K562 (cell line): ENCODE measurements at regions not wholly inside any gene's neighbourhood (a gene's known extent, or its start where the extent isn't known, plus 50 kb on each side); places are given as distances from the start of the nearest gene placed in this dataset.

Source experiments
- ATAC-seq: fragments of 200-7000 bp; cut with Tn5 transposase; 3 replicates; pipeline ENCODE4 v1.9.1; 2020; ENCODE audit warnings: moderate library complexity
- BruUV-seq: library from RNA; stranded (reverse); fragments of 400-500 nt; replicated peaks from 2 replicates; lab custom pipeline; 2021; lab: Mats Ljungman, UMichigan
- CTCF ChIA-PET: fragments of 300-600 bp; formaldehyde crosslinking; extraction: SDS; loops from one replicate; lab custom pipeline; 2021; ENCODE audit warnings: low intra/inter-chr PET ratio; lab: Yijun Ruan, JAX
- POLR2A ChIA-PET: fragments of 300-600, 350-650 bp; sonication (Branson Sonifier 250); formaldehyde crosslinking; extraction: SDS; loops from one replicate; lab custom pipeline; 2021; ENCODE audit warnings: antibody characterized with exemption, inconsistent platforms; lab: Yijun Ruan, JAX
- DNase-seq, 4 experiments: peaks; one replicate each; pipeline versions ENCODE4 v3.0.0 to v3.0.0-alpha.2; 2011 to 2018; ENCODE audit warnings: low spot score in 3 of 4, mixed read lengths in 3 of 4; ENCODE audit errors: extremely low read depth in 1 of 4
- FAIRE-seq: peaks from 2 replicates; lab custom pipeline; 2011; peaks lifted over from hg19 to GRCh38; lab: Jason Lieb, UNC
- H2AFZ ChIP-seq: 2 replicates; pipeline ENCODE4 v1.6.0; 2011; ENCODE audit warnings: low read depth, low read length, control low read depth, inconsistent platforms
- H3K27ac ChIP-seq: fragments of 200-600 bp; 3 replicates; pipeline ENCODE4 v1.8.0; 2011; ENCODE audit warnings: low read depth, mild to moderate bottlenecking, control low read depth, inconsistent platforms, low read length, moderate library complexity, mixed read lengths; ENCODE audit errors: extremely low read depth
- H3K27me3 ChIP-seq, 2 experiments: fragments of 300-600 bp in 1 of 2; 2 replicates in 1 of 2; 3 replicates in 1 of 2; pipeline versions ENCODE4 v1.6.0 to v1.8.0; 2011; ENCODE audit warnings: inconsistent platforms in 2 of 2, low read length in 2 of 2, mild to moderate bottlenecking in 1 of 2, mixed read lengths in 1 of 2, moderate library complexity in 1 of 2; ENCODE audit not compliant: control insufficient read depth in 2 of 2, insufficient read depth in 2 of 2
- H3K36me3 ChIP-seq: fragments of 300-600 bp; 3 replicates; pipeline ENCODE4 v1.8.0; 2011; ENCODE audit warnings: mild to moderate bottlenecking, low read length, inconsistent platforms; ENCODE audit not compliant: control insufficient read depth, insufficient read depth
- H3K4me1 ChIP-seq, 2 experiments: fragments of 200-600 bp in 1 of 2; replicated peaks in 1 of 2; 2 replicates in 1 of 2; 3 replicates in 1 of 2; pipeline versions ENCODE4 v1.5.1 to v1.8.0; 2011; ENCODE audit warnings: inconsistent platforms in 2 of 2, low read length in 2 of 2, mild to moderate bottlenecking in 1 of 2, mixed read lengths in 1 of 2, moderate library complexity in 1 of 2; ENCODE audit not compliant: control insufficient read depth in 2 of 2, insufficient read depth in 2 of 2
- H3K4me2 ChIP-seq: 2 replicates; pipeline ENCODE4 v1.6.1; 2011; ENCODE audit warnings: low read length, control low read depth, inconsistent platforms, mixed read lengths; ENCODE audit not compliant: insufficient read depth
- H3K4me3 ChIP-seq: fragments of 200-600 bp; sonication (generic), shearing (Covaris generic); 2 replicates; pipeline ENCODE4 v1.5.1; 2016; ENCODE audit warnings: control low read depth, inconsistent platforms
- H3K79me2 ChIP-seq: fragments of 200-600 bp; 3 replicates; pipeline ENCODE4 v1.8.0; 2011; ENCODE audit warnings: low read length, inconsistent platforms; ENCODE audit not compliant: control insufficient read depth, insufficient read depth
- H3K9ac ChIP-seq, 2 experiments: 2 replicates each; pipeline versions ENCODE4 v1.6.0 to v1.6.1; 2011; ENCODE audit warnings: low read depth in 2 of 2, low read length in 2 of 2, control low read depth in 1 of 2, inconsistent platforms in 1 of 2, mild to moderate bottlenecking in 1 of 2, mixed read lengths in 1 of 2; ENCODE audit not compliant: insufficient read depth in 1 of 2
- H3K9me1 ChIP-seq: one replicate; pipeline ENCODE4 v1.6.0; 2011; ENCODE audit warnings: inconsistent platforms, mild to moderate bottlenecking, low read length, moderate library complexity; ENCODE audit not compliant: control insufficient read depth, insufficient read depth
- H3K9me3 ChIP-seq: replicated peaks from 2 replicates; pipeline ENCODE4 v1.5.1; 2011; ENCODE audit warnings: low read depth, low read length, inconsistent platforms; ENCODE audit not compliant: control insufficient read depth, insufficient read depth
- H4K20me1 ChIP-seq: replicated peaks from 2 replicates; pipeline ENCODE4 v1.6.1; 2011; ENCODE audit warnings: low read length, inconsistent platforms, mixed read lengths; ENCODE audit not compliant: control insufficient read depth, insufficient read depth
- NRF1 ChIP-seq, 2 experiments: fragments of 450-650 bp; IDR thresholded peaks in 1 of 2; conservative IDR thresholded peaks in 1 of 2; 2 replicates each; pipeline ENCODE4 v1.6.1; 2014; ENCODE audit warnings: mild to moderate bottlenecking in 2 of 2
- PCBP1 ChIP-seq: fragments of 200-400 bp; formaldehyde crosslinking; IDR thresholded peaks from 2 replicates; pipeline ENCODE4 v1.6.1; 2018; ENCODE audit warnings: mild to moderate bottlenecking, low read depth, low read length; ENCODE audit not compliant: poor library complexity, severe bottlenecking
- RB1 ChIP-seq: fragments of 450-650 bp; IDR thresholded peaks from 2 replicates; pipeline ENCODE4 v1.6.1; 2017; ENCODE audit warnings: low read depth, mild to moderate bottlenecking
- ZNF23 ChIP-seq: fragments of 250-450 bp; sonication (Bioruptor Pico); IDR thresholded peaks from 2 replicates; pipeline ENCODE4 v1.4.0; 2020; ENCODE audit warnings: mild to moderate bottlenecking
- ZNF445 ChIP-seq: fragments of 250-450 bp; sonication (Bioruptor Pico); IDR thresholded peaks from 2 replicates; pipeline ENCODE4 v1.4.0; 2020; ENCODE audit warnings: low read depth, mild to moderate bottlenecking, moderate library complexity
- WGBS: fragments of 100-300 bp; shearing (Covaris generic); methylation state at CpG from one replicate; pipeline ENCODE4 v1.1.6; 2016; ENCODE audit warnings: low coverage, mixed read lengths; ENCODE audit not compliant: insufficient coverage; ENCODE audit errors: missing lambda C conversion rate; 5-methylcytosine and 5-hydroxymethylcytosine counted together
- in situ Hi-C: fragments of 300-500 bp; cut with MboI; formaldehyde crosslinking; loops from 4 replicates; pipeline ENCODE4 v1.15.0; 2018; ENCODE audit warnings: inconsistent platforms, mixed read lengths
- intact Hi-C: fragments of 100-400 bp; cut with micrococcal nuclease; formaldehyde crosslinking; loops from 2 replicates; pipeline ENCODE4 v1.14.2; 2022
- TF ChIP-seq, protein P1 (sequence below), 2 experiments: fragments of 450-650 bp; formaldehyde crosslinking in 1 of 2; IDR thresholded peaks; 2 replicates each; pipeline versions ENCODE4 v1.4.0 to v1.6.1; 2014 to 2020; ENCODE audit warnings: mild to moderate bottlenecking in 2 of 2, borderline replicate concordance in 1 of 2, low read depth in 1 of 2

DNA sequence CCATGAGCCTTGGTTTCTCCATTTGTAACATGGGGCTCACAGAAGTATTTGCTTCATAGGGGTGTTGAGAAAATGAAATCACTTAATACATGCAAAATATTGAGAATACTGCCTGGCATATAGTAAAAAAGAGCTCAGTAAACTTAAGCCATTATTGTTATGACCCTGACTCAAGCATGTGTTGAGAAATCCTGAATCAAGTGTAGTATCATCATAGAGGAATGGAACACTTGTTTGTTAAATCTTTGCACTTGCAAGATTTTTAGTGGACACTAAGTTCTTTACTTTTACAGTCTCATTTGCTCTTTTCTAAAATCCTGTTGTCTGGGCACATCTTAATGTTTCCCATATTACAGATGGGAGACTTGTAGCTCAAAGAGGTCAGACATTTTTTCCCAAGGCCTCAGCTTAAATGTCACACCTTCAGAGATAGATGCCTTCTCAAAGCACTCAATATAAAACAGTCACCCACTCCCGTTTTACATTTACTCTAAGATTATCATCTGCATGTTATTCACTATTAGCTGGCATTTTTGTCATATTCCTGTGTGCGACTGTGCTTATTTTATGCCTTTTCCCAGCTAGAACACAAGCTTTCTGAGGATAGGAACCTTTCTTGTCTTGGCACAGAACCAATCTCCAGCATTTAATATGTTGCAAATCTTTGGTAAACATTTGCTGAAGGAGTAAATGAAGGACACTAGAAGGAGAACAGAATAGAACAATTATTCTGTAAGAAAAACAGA, 250.0 kb upstream of the TNC start:
- no TSS peak for BruUV-seq
- DNase-seq (no peak), ATAC-seq (no peak), FAIRE-seq (no peak)
- Histone ChIP-seq H3K9ac (no peak overlapping the region), H3K27ac (no peak overlapping the region), H3K79me2 (no peaks in the 10 kb centered on the region), H3K4me2 (no peak overlapping the region), H3K9me3 (peaks cover 2% of the 10 kb centered on the region; the same call in 1 of the 2 replicates), H3K4me1 (no peaks in the 10 kb centered on the region), H3K4me3 (no peak overlapping the region), H4K20me1 (no peaks in the 10 kb centered on the region), H3K27me3 (no peaks in the 10 kb centered on the region), H3K36me3 (no peaks in the 10 kb centered on the region), H2AFZ (no peak overlapping the region), H3K9me1 (no peaks in the 10 kb centered on the region)
- intact Hi-C loops (no loop called here), in situ Hi-C loops (no loop called here)
- TF ChIP-seq ZNF23 (CRISPR knock-in tag) (no peak), RB1 (no peak)
- ChIA-PET POLR2A (interaction anchor here (0.6 kb wide), 1 partner anchor 164 kb away, joined by 3 read pairs; no protein-coding TSS in a partner anchor), CTCF (no interaction called here)
- WGBS, result 4% methylated on average over 2 of the region's 2 CpGs

DNA sequence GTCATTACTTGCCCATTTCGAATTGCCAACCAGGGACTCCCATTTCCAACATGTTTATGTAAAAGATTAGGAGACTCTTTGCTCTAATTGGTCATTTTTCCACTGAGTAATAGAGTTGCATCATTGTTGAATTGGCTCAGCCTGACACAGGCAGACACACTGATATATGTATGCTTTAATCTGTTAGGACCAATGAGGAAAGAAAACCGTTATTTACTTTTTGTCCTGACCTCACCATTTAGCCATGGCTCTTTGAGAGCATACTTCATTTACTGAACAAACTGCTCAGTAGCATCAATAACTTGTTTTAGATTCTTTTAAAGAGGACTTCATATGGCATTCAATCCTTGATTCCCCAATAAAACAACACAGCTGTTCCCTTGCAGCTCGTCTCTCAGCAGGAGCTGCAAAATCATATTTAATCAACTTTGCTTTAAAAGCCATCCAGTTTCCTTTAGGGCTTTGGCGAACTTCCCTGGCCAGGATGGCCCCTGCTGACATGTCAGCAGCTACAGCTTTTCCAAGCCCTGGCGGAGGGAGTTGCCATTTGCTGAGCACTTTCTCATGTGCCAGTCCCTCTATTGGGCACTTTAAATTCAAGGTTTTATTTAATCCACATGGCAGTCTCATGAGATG, 251.5 kb upstream of the TNC start:
- Histone ChIP-seq H3K79me2 (no peaks in the 10 kb centered on the region), H3K4me3 (no peak overlapping the region), H3K27me3 (no peaks in the 10 kb centered on the region), H3K27ac (no peak overlapping the region), H3K9me1 (no peaks in the 10 kb centered on the region), H4K20me1 (no peaks in the 10 kb centered on the region), H3K36me3 (no peaks in the 10 kb centered on the region), H2AFZ (no peak overlapping the region), H3K4me2 (no peak overlapping the region), H3K9ac (no peak overlapping the region), H3K9me3 (peaks cover 2% of the 10 kb centered on the region; the same call in 1 of the 2 replicates), H3K4me1 (no peaks in the 10 kb centered on the region)
- no peak for FAIRE-seq
- WGBS, result 1% methylated on average over 5 of the region's 5 CpGs
- DNase-seq, result no peak
- ChIA-PET POLR2A (no interaction called here), CTCF (no interaction called here)
- ATAC-seq, result no peak
- intact Hi-C loops (no loop called here), in situ Hi-C loops (no loop called here)
- BruUV-seq, result no TSS peak
- TF ChIP-seq ZNF445 (CRISPR knock-in tag), result no peak
- no peak for TF ChIP-seq NRF1 (conservative IDR thresholded peaks at IDR 0.05 in 1 of 2, IDR thresholded peaks at IDR 0.05 in 1 of 2)
- TF ChIP-seq, protein P1, sequence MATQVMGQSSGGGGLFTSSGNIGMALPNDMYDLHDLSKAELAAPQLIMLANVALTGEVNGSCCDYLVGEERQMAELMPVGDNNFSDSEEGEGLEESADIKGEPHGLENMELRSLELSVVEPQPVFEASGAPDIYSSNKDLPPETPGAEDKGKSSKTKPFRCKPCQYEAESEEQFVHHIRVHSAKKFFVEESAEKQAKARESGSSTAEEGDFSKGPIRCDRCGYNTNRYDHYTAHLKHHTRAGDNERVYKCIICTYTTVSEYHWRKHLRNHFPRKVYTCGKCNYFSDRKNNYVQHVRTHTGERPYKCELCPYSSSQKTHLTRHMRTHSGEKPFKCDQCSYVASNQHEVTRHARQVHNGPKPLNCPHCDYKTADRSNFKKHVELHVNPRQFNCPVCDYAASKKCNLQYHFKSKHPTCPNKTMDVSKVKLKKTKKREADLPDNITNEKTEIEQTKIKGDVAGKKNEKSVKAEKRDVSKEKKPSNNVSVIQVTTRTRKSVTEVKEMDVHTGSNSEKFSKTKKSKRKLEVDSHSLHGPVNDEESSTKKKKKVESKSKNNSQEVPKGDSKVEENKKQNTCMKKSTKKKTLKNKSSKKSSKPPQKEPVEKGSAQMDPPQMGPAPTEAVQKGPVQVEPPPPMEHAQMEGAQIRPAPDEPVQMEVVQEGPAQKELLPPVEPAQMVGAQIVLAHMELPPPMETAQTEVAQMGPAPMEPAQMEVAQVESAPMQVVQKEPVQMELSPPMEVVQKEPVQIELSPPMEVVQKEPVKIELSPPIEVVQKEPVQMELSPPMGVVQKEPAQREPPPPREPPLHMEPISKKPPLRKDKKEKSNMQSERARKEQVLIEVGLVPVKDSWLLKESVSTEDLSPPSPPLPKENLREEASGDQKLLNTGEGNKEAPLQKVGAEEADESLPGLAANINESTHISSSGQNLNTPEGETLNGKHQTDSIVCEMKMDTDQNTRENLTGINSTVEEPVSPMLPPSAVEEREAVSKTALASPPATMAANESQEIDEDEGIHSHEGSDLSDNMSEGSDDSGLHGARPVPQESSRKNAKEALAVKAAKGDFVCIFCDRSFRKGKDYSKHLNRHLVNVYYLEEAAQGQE (IDR thresholded peaks at IDR 0.05; ENCODE audit: borderline replicate concordance), result no peak
- TF ChIP-seq, protein P1 (CRISPR knock-in tag; IDR thresholded peaks at IDR 0.05; ENCODE audit: low read depth), result no peak
- TF ChIP-seq PCBP1, result no peak
